SJCRH30 (cell line): ENCODE measurements at regions not wholly inside any gene's neighbourhood (a gene's known extent, or its start where the extent isn't known, plus 50 kb on each side); places are given as distances from the start of the nearest gene placed in this dataset.
A peak's percentile ranks its signal among the peaks of the same experiment; 100 is the strongest.
"Not testable (repeated sequence)": the region's sequence is repeated elsewhere in the genome, so short reads cannot be mapped to it uniquely, and the experiment has no call there.

Experiments used
- DNase-seq, 2 experiments: peaks; one replicate each; pipeline ENCODE4 v3.0.0-alpha.2; 2015 to 2020
- H3K27ac ChIP-seq: fragments of 250-450 bp; sonication (Bioruptor Pico); 2 replicates; pipeline ENCODE4 v1.5.1; 2020; ENCODE audit warnings: mild to moderate bottlenecking, moderate library complexity
- H3K27me3 ChIP-seq: fragments of 250-450 bp; sonication (Bioruptor Pico); 2 replicates; pipeline ENCODE4 v1.5.1; 2020; ENCODE audit warnings: mild to moderate bottlenecking, moderate library complexity
- H3K36me3 ChIP-seq: fragments of 250-450 bp; sonication (Bioruptor Pico); 2 replicates; pipeline ENCODE4 v1.5.1; 2020; ENCODE audit warnings: mild to moderate bottlenecking, moderate library complexity
- H3K4me1 ChIP-seq: fragments of 250-450 bp; sonication (Bioruptor Pico); 2 replicates; pipeline ENCODE4 v1.5.1; 2020; ENCODE audit warnings: mild to moderate bottlenecking, moderate library complexity
- H3K4me3 ChIP-seq: fragments of 250-450 bp; sonication (Bioruptor Pico); 2 replicates; pipeline ENCODE4 v1.5.1; 2020; ENCODE audit warnings: mild to moderate bottlenecking, moderate library complexity
- H3K9me3 ChIP-seq: fragments of 250-450 bp; sonication (Bioruptor Pico); replicated peaks from 2 replicates; pipeline ENCODE4 v1.5.1; 2020; ENCODE audit warnings: mild to moderate bottlenecking, moderate library complexity

GRCh38 chr6:48493432-48493831 is 382.4 kb upstream of the PTCHD4 start:
- DNase-seq, H3K9me3 ChIP-seq, H3K36me3 ChIP-seq, H3K4me1 ChIP-seq, H3K27me3 ChIP-seq, H3K27ac ChIP-seq, H3K4me3 ChIP-seq: not testable (repeated sequence)

GRCh38 chr6:48490658-48491057 is 379.7 kb upstream of the PTCHD4 start:
- Histone ChIP-seq H3K9me3 (no peaks in the 10 kb centered on the region), H3K4me3 (no peak overlapping the region), H3K27ac (no peak overlapping the region), H3K27me3 (no peaks in the 10 kb centered on the region), H3K36me3 (no peaks in the 10 kb centered on the region), H3K4me1 (no peaks in the 10 kb centered on the region)
- DNase-seq = no peak

- Histone ChIP-seq H3K4me1 (no peaks in the 10 kb centered on the region), H3K9me3 (no peaks in the 10 kb centered on the region), H3K27ac (no peak overlapping the region), H3K36me3 (no peaks in the 10 kb centered on the region), H3K4me3 (no peak overlapping the region), H3K27me3 (no peaks in the 10 kb centered on the region)
- DNase-seq = no peak
Measured at GRCh38 chr6:48486876-48487275, 375.9 kb upstream of the PTCHD4 start.

GRCh38 chr6:48486373-48486772 is 375.4 kb upstream of the PTCHD4 start:
- DNase-seq = no peak

GRCh38 chr6:48476257-48476656 is 365.3 kb upstream of the PTCHD4 start:
- Histone ChIP-seq H3K27ac (no peak overlapping the region), H3K4me3 (no peak overlapping the region), H3K9me3 (no peaks in the 10 kb centered on the region), H3K4me1 (no peaks in the 10 kb centered on the region), H3K27me3 (no peaks in the 10 kb centered on the region), H3K36me3 (no peaks in the 10 kb centered on the region)
- DNase-seq = peak in 1 of 2 experiments; percentile 1

More at GRCh38 chr6:48486373-48486772, 375.4 kb upstream of the PTCHD4 start:
- Histone ChIP-seq H3K36me3 (no peaks in the 10 kb centered on the region), H3K27ac (no peak overlapping the region), H3K4me1 (no peaks in the 10 kb centered on the region), H3K4me3 (no peak overlapping the region), H3K9me3 (no peaks in the 10 kb centered on the region), H3K27me3 (no peaks in the 10 kb centered on the region)

- H3K9me3 ChIP-seq = no peaks in the 10 kb centered on the region
- H3K27me3 ChIP-seq = no peaks in the 10 kb centered on the region
- no peak overlapping the region for H3K27ac ChIP-seq
- no peak for DNase-seq
- H3K4me3 ChIP-seq = no peak overlapping the region
- no peaks in the 10 kb centered on the region for H3K36me3 ChIP-seq
- H3K4me1 ChIP-seq = no peaks in the 10 kb centered on the region
Measured at GRCh38 chr6:48475275-48475674, 364.3 kb upstream of the PTCHD4 start.

GRCh38 chr6:48474830-48475229 is 363.8 kb upstream of the PTCHD4 start:
- DNase-seq = peak in 1 of 2 experiments; percentile 1
- H3K4me3 ChIP-seq = no peak overlapping the region

GRCh38 chr6:48474136-48474535 is 363.1 kb upstream of the PTCHD4 start:
- Histone ChIP-seq H3K36me3 (no peaks in the 10 kb centered on the region), H3K27me3 (no peaks in the 10 kb centered on the region), H3K27ac (no peak overlapping the region), H3K4me3 (no peak overlapping the region), H3K4me1 (no peaks in the 10 kb centered on the region), H3K9me3 (no peaks in the 10 kb centered on the region)
- no peak for DNase-seq

More at GRCh38 chr6:48474830-48475229, 363.8 kb upstream of the PTCHD4 start:
- Histone ChIP-seq H3K27me3 (no peaks in the 10 kb centered on the region), H3K27ac (no peak overlapping the region), H3K9me3 (no peaks in the 10 kb centered on the region), H3K4me1 (no peaks in the 10 kb centered on the region), H3K36me3 (no peaks in the 10 kb centered on the region)

GRCh38 chr6:48472535-48472934 is 361.5 kb upstream of the PTCHD4 start:
- H3K27me3 ChIP-seq = no peaks in the 10 kb centered on the region
- no peaks in the 10 kb centered on the region for H3K9me3 ChIP-seq
- DNase-seq = no peak
- no peak overlapping the region for H3K27ac ChIP-seq
- no peaks in the 10 kb centered on the region for H3K4me1 ChIP-seq
- no peaks in the 10 kb centered on the region for H3K36me3 ChIP-seq
- no peak overlapping the region for H3K4me3 ChIP-seq

GRCh38 chr6:48472091-48472490 is 361.1 kb upstream of the PTCHD4 start:
- Histone ChIP-seq H3K4me3 (no peak overlapping the region), H3K36me3 (no peaks in the 10 kb centered on the region), H3K27me3 (no peaks in the 10 kb centered on the region), H3K4me1 (no peaks in the 10 kb centered on the region), H3K27ac (no peak overlapping the region), H3K9me3 (no peaks in the 10 kb centered on the region)
- DNase-seq = no peak

GRCh38 chr6:48471326-48471725 is 360.3 kb upstream of the PTCHD4 start:
- Histone ChIP-seq H3K27ac (no peak overlapping the region), H3K27me3 (no peaks in the 10 kb centered on the region), H3K4me1 (no peaks in the 10 kb centered on the region), H3K9me3 (no peaks in the 10 kb centered on the region), H3K36me3 (no peaks in the 10 kb centered on the region), H3K4me3 (no peak overlapping the region)
- DNase-seq = no peak

- Histone ChIP-seq H3K9me3 (no peaks in the 10 kb centered on the region), H3K4me3 (no peak overlapping the region), H3K27me3 (no peaks in the 10 kb centered on the region), H3K27ac (no peak overlapping the region), H3K36me3 (no peaks in the 10 kb centered on the region), H3K4me1 (no peaks in the 10 kb centered on the region)
- DNase-seq = no peak
Measured at GRCh38 chr6:48449002-48449401, 338.0 kb upstream of the PTCHD4 start.

GRCh38 chr6:48447251-48447650 is 336.3 kb upstream of the PTCHD4 start:
- H3K27me3 ChIP-seq = no peaks in the 10 kb centered on the region
- no peak overlapping the region for H3K4me3 ChIP-seq
- H3K9me3 ChIP-seq = no peaks in the 10 kb centered on the region
- no peak overlapping the region for H3K27ac ChIP-seq
- no peak for DNase-seq
- H3K36me3 ChIP-seq = no peaks in the 10 kb centered on the region
- H3K4me1 ChIP-seq = no peaks in the 10 kb centered on the region

GRCh38 chr6:48429610-48430009 is 318.6 kb upstream of the PTCHD4 start:
- Histone ChIP-seq H3K4me1 (no peaks in the 10 kb centered on the region), H3K4me3 (no peak overlapping the region), H3K27ac (no peak overlapping the region), H3K27me3 (no peaks in the 10 kb centered on the region), H3K36me3 (no peaks in the 10 kb centered on the region), H3K9me3 (no peaks in the 10 kb centered on the region)
- no peak for DNase-seq

- H3K36me3 ChIP-seq = no peaks in the 10 kb centered on the region
- no peaks in the 10 kb centered on the region for H3K27me3 ChIP-seq
- H3K9me3 ChIP-seq = no peaks in the 10 kb centered on the region
- no peaks in the 10 kb centered on the region for H3K4me1 ChIP-seq
- DNase-seq = no peak
- no peak overlapping the region for H3K27ac ChIP-seq
- no peak overlapping the region for H3K4me3 ChIP-seq
Measured at GRCh38 chr6:48429021-48429420, 318.0 kb upstream of the PTCHD4 start.

- H3K9me3 ChIP-seq = no peaks in the 10 kb centered on the region
- H3K4me3 ChIP-seq = no peak overlapping the region
- no peak overlapping the region for H3K27ac ChIP-seq
- H3K27me3 ChIP-seq = no peaks in the 10 kb centered on the region
- H3K36me3 ChIP-seq = no peaks in the 10 kb centered on the region
- DNase-seq = no peak
- H3K4me1 ChIP-seq = no peaks in the 10 kb centered on the region
Measured at GRCh38 chr6:48426636-48427035, 315.6 kb upstream of the PTCHD4 start.
